OCI-LY3 (cell line): ENCODE measurements at regions not wholly inside any gene's neighbourhood (a gene's known extent, or its start where the extent isn't known, plus 50 kb on each side); places are given as distances from the start of the nearest gene placed in this dataset.

Experiments used
- CTCF ChIP-seq: fragments of 200-600, 300-600 bp; sonication (generic); IDR thresholded peaks from 2 replicates; pipeline ENCODE4 v1.5.1; 2014; ENCODE audit warnings: antibody characterized with exemption, low read length, low read depth
- EZH2phosphoT487 ChIP-seq: fragments of 200-600 bp; shearing (Covaris generic); IDR thresholded peaks from 2 replicates; pipeline ENCODE4 v1.6.1; 2018; ENCODE audit warnings: antibody characterized with exemption, mixed run types, low read depth

DNA sequence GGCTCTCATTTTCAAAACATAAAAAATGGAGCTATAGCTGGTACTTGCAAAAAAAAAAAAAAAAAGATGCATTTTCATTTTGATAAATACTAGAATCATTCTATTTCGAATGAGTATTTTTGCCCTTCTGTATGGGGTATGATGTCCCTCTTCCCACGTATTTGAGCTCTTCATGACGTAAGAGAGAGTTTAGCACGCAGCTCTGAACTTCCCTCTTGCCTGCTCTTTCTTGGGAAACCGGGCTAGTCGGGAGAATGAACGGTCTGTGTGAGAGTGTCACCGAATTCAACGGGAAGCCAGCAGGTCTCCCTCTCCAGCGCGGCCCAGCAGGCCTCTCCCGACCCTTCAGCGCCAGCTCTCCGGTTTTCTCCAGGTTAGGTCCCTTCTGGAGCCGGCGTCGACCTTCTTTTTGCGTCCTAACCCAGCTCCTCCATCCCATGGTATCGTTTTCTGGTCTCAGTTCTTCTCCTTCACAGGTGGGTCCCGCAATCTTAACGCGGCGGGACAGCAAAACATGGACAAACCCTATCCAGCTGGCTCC lies 159.2 kb upstream of the PITRM1 start:
- no peak for TF ChIP-seq CTCF
- TF ChIP-seq EZH2phosphoT487: no peak
